Activated CD4-positive, alpha-beta memory T cell treated with anti-CD3 and anti-CD28 coated beads, Interleukin-2, amount 10 ng/mL, durations not matched to agents 7 days and 5 days (primary cell): ENCODE measurements at regions not wholly inside any gene's neighbourhood (a gene's known extent, or its start where the extent isn't known, plus 50 kb on each side); places are given as distances from the start of the nearest gene placed in this dataset.
"Not testable (repeated sequence)": the region's sequence is repeated elsewhere in the genome, so short reads cannot be mapped to it uniquely, and the experiment has no call there.

ENCODE experiments used
- CTCF ChIA-PET: fragments of 350-600 bp; sonication (Branson Sonifier 250); formaldehyde crosslinking; loops from one replicate; lab custom pipeline; 2021; ENCODE audit warnings: antibody characterized with exemption, inconsistent platforms; lab: Charles Lee
- POLR2A ChIA-PET: fragments of 350-600 bp; sonication (Branson Sonifier 250); formaldehyde crosslinking; loops from one replicate; lab custom pipeline; 2021; ENCODE audit warnings: antibody characterized with exemption; lab: Charles Lee
- DNase-seq: peaks from one replicate; pipeline ENCODE4 v3.0.0-alpha.2; 2020
- H3K27ac Mint-ChIP-seq: one replicate; pipeline ENCODE4 v1.8.0; 2021; ENCODE audit warnings: mild to moderate bottlenecking, mixed read lengths
- H3K27me3 Mint-ChIP-seq: one replicate; pipeline ENCODE4 v1.8.0; 2021; ENCODE audit warnings: mixed read lengths
- H3K36me3 Mint-ChIP-seq: one replicate; pipeline ENCODE4 v1.8.0; 2021; ENCODE audit warnings: low read depth, mixed read lengths
- H3K4me1 Mint-ChIP-seq: one replicate; pipeline ENCODE4 v1.8.0; 2021; ENCODE audit warnings: mixed read lengths
- H3K4me3 Mint-ChIP-seq: one replicate; pipeline ENCODE4 v1.8.0; 2021; ENCODE audit warnings: mild to moderate bottlenecking, mixed read lengths
- H3K9me3 Mint-ChIP-seq: one replicate; pipeline ENCODE4 v1.8.0; 2021; ENCODE audit warnings: mixed read lengths

GRCh38 chr2:204156456-204156855 lies 219.9 kb downstream of the ICOS start:
- Mint-ChIP-seq H3K4me3 (no peak overlapping the region), H3K27ac (no peak overlapping the region), H3K4me1 (no peaks in the 10 kb centered on the region), H3K27me3 (peaks cover 12% of the 10 kb centered on the region), H3K9me3 (peaks cover 2% of the 10 kb centered on the region), H3K36me3 (no peaks in the 10 kb centered on the region)
- ChIA-PET CTCF (no interaction called here), POLR2A (no interaction called here)
- no peak for DNase-seq

DNA sequence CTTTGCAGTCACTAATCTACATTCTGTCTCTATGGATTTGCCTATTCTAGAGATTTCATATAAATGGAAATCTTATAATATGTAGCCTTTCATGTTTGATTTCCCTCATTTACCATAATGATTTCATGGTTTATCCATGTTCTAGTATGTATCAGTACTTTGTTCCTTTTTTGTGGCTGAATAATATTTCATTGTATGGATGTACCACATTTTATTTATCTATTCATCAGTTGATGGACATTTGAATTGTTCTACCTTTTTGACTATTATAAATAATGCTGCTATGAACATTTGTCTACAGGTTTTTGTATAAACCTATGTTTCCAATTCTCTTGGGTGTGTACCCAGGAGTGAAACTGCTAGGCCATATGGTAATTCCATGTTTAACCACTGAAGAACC lies 221.1 kb downstream of the ICOS start:
- POLR2A ChIA-PET, result no interaction called here
- DNase-seq, result no peak
- Mint-ChIP-seq H3K27ac (no peak overlapping the region), H3K36me3 (no peaks in the 10 kb centered on the region), H3K27me3 (peaks cover 10% of the 10 kb centered on the region), H3K9me3 (peaks cover 2% of the 10 kb centered on the region), H3K4me1 (no peaks in the 10 kb centered on the region), H3K4me3 (no peak overlapping the region)
- CTCF ChIA-PET, result no interaction called here

DNA sequence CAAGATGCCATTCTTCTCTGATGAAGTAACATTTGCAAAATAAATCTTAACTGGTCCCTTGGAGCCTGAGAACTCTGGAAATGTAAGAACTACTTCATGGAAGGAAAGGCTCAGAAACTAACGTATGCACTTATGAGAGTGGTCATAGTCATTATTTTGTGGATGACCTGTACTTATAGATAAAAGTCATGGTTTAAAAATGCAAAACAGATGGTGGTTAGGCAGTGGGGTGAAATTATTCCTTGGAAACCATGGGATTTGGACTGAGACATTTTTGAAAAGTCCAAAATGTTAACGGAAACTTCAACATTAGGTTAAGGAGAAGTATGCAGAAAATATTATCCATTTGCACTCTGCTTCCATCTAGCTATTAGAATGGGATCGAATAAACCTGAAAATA lies 223.0 kb downstream of the ICOS start:
- POLR2A ChIA-PET, result no interaction called here
- peaks cover 2% of the 10 kb centered on the region for H3K9me3 Mint-ChIP-seq

DNA sequence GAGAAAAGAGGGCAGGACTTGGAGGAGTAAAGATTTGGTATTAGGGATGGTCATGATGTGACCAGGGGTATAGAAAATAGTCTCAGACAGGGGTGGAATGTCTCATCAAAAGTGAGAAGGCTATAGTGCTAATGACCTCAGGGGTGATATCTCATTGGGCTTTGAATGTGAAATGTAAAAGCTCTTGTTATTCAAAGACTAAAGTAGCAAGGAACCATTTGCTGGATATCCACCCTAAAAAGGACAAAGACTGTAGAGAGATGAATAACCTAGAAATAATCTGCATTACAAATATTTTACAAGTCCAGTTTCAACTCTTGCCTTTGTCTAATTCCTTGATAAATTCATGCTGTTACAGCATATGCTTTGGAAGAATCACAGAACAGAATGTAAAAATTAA lies 224.4 kb downstream of the ICOS start:
- peaks cover 2% of the 10 kb centered on the region for H3K9me3 Mint-ChIP-seq
- CTCF ChIA-PET, result interaction anchor here (1.1 to 2.2 kb wide), 4 partner anchors 14 to 17 kb away, joined by 3 to 13 read pairs (median 4); no protein-coding TSS in a partner anchor

More for the DNA sequence above, 223.0 kb downstream of the ICOS start:
- peaks cover 12% of the 10 kb centered on the region for H3K27me3 Mint-ChIP-seq
- CTCF ChIA-PET, result interaction anchor here (1.1 to 2.2 kb wide), 3 partner anchors 14 to 50 kb away, joined by 4 to 13 read pairs (median 6); no protein-coding TSS in a partner anchor
- H3K4me3 Mint-ChIP-seq, result no peak overlapping the region
- no peaks in the 10 kb centered on the region for H3K36me3 Mint-ChIP-seq
- no peaks in the 10 kb centered on the region for H3K4me1 Mint-ChIP-seq
- DNase-seq, result no peak
- H3K27ac Mint-ChIP-seq, result no peak overlapping the region

DNA sequence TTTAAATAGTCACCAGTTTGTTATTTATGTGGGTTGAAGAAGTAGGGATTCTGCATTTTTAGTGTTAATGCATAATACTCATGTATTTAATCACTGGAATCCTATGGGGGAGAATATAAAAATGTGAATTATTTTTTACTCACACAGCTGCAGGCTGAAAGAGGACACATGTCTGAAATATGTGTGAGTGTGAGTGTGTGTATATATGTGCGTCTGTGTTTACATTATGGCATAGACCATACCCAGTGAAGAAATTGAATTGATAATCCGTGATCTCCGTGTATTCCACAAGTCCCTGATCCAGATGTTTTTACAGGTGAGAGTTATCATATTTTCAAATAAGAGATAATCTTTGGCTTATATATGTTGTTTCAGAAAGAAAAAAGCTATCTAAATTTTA lies 225.3 kb downstream of the ICOS start:
- ChIA-PET POLR2A (no interaction called here), CTCF (interaction anchor here (1.2 to 1.6 kb wide), 2 partner anchors 16 kb away, joined by 3 to 6 read pairs; no protein-coding TSS in a partner anchor)
- H3K9me3 Mint-ChIP-seq, result peaks cover 2% of the 10 kb centered on the region
- H3K4me1 Mint-ChIP-seq, result no peaks in the 10 kb centered on the region
- no peaks in the 10 kb centered on the region for H3K36me3 Mint-ChIP-seq
- no peak for DNase-seq
- no peak overlapping the region for H3K27ac Mint-ChIP-seq
- peaks cover 14% of the 10 kb centered on the region for H3K27me3 Mint-ChIP-seq
- no peak overlapping the region for H3K4me3 Mint-ChIP-seq

More for the DNA sequence above, 224.4 kb downstream of the ICOS start:
- POLR2A ChIA-PET, result no interaction called here
- H3K4me3 Mint-ChIP-seq, result no peak overlapping the region
- no peaks in the 10 kb centered on the region for H3K36me3 Mint-ChIP-seq
- H3K27ac Mint-ChIP-seq, result no peak overlapping the region
- DNase-seq, result no peak
- peaks cover 12% of the 10 kb centered on the region for H3K27me3 Mint-ChIP-seq
- no peaks in the 10 kb centered on the region for H3K4me1 Mint-ChIP-seq

GRCh38 chr2:204166961-204167360 lies 230.4 kb downstream of the ICOS start:
- DNase-seq, result no peak
- Mint-ChIP-seq H3K9me3 (no peaks in the 10 kb centered on the region), H3K4me3 (no peak overlapping the region), H3K4me1 (no peaks in the 10 kb centered on the region), H3K36me3 (no peaks in the 10 kb centered on the region), H3K27me3 (peaks cover 6% of the 10 kb centered on the region), H3K27ac (no peak overlapping the region)
- CTCF ChIA-PET, result interaction anchor here (0.8 to 3.5 kb wide), 2 partner anchors 11 to 95 kb away, joined by 3 to 25 read pairs; no protein-coding TSS in a partner anchor
- POLR2A ChIA-PET, result no interaction called here

- POLR2A ChIA-PET, H3K27ac Mint-ChIP-seq, H3K4me3 Mint-ChIP-seq, H3K27me3 Mint-ChIP-seq, H3K4me1 Mint-ChIP-seq, H3K9me3 Mint-ChIP-seq, DNase-seq, H3K36me3 Mint-ChIP-seq: not testable (repeated sequence)
- CTCF ChIA-PET, result interaction anchor here (3.5 kb wide), 1 partner anchor 10 kb away, joined by 25 read pairs; no protein-coding TSS in a partner anchor
Measured at GRCh38 chr2:204167670-204168069, 231.1 kb downstream of the ICOS start.

DNA sequence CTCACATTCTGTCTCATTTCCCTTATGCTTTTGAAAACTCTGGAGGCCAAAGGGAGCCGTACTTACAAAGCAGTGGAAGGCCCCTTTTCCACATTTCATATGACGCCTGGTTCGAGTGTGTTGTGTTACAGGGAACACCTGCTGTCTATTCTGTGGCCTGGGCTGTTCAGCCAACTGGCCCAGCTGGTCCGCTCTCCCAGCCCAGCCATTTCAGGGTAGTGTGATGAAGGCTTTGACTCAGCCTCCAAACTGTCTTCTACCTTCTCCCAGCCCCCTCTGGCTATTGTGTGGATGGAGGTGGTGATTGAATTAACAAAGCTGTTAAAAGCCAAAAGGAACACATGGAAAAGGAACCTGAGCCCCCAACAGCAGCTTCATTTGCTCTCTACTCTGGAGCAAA lies 233.8 kb downstream of the ICOS start:
- Mint-ChIP-seq H3K9me3 (no peaks in the 10 kb centered on the region), H3K4me3 (no peak overlapping the region), H3K27ac (no peak overlapping the region), H3K4me1 (no peaks in the 10 kb centered on the region), H3K36me3 (no peaks in the 10 kb centered on the region), H3K27me3 (peaks cover 2% of the 10 kb centered on the region)
- no peak for DNase-seq
- CTCF ChIA-PET, result interaction anchor here (1.6 kb wide), 1 partner anchor 98 kb away, joined by 3 read pairs; no protein-coding TSS in a partner anchor
- POLR2A ChIA-PET, result no interaction called here

GRCh38 chr2:204171432-204172144 lies 235.0 kb downstream of the ICOS start:
- POLR2A ChIA-PET, result no interaction called here

GRCh38 chr2:204172145-204172600 lies 235.6 kb downstream of the ICOS start:
- Mint-ChIP-seq H3K27me3 (no peaks in the 10 kb centered on the region), H3K4me3 (no peak overlapping the region), H3K27ac (no peak overlapping the region), H3K4me1 (peaks cover 3% of the 10 kb centered on the region), H3K36me3 (no peaks in the 10 kb centered on the region), H3K9me3 (no peaks in the 10 kb centered on the region)
- DNase-seq, result no peak
- CTCF ChIA-PET, result interaction anchor here (0.5 to 1.2 kb wide), 2 partner anchors 27 to 71 kb away, joined by 3 read pairs; no protein-coding TSS in a partner anchor
- POLR2A ChIA-PET, result no interaction called here

More at GRCh38 chr2:204171432-204172144, 235.0 kb downstream of the ICOS start:
- Mint-ChIP-seq H3K36me3 (no peaks in the 10 kb centered on the region), H3K27me3 (no peaks in the 10 kb centered on the region), H3K27ac (no peak overlapping the region), H3K4me3 (no peak overlapping the region), H3K4me1 (no peaks in the 10 kb centered on the region), H3K9me3 (no peaks in the 10 kb centered on the region)
- DNase-seq, result no peak
- CTCF ChIA-PET, result interaction anchor here (1.2 kb wide), 1 partner anchor 26 kb away, joined by 3 read pairs; no protein-coding TSS in a partner anchor

GRCh38 chr2:204174034-204174433 lies 237.5 kb downstream of the ICOS start:
- ChIA-PET POLR2A (no interaction called here), CTCF (interaction anchor here (1.2 kb wide), 2 partner anchors 66 to 102 kb away, joined by 3 read pairs; no protein-coding TSS in a partner anchor)
- DNase-seq, result no peak
- Mint-ChIP-seq H3K36me3 (no peaks in the 10 kb centered on the region), H3K27me3 (peaks cover 4% of the 10 kb centered on the region), H3K4me3 (no peak overlapping the region), H3K9me3 (no peaks in the 10 kb centered on the region), H3K4me1 (peaks cover 3% of the 10 kb centered on the region), H3K27ac (no peak overlapping the region)

DNA sequence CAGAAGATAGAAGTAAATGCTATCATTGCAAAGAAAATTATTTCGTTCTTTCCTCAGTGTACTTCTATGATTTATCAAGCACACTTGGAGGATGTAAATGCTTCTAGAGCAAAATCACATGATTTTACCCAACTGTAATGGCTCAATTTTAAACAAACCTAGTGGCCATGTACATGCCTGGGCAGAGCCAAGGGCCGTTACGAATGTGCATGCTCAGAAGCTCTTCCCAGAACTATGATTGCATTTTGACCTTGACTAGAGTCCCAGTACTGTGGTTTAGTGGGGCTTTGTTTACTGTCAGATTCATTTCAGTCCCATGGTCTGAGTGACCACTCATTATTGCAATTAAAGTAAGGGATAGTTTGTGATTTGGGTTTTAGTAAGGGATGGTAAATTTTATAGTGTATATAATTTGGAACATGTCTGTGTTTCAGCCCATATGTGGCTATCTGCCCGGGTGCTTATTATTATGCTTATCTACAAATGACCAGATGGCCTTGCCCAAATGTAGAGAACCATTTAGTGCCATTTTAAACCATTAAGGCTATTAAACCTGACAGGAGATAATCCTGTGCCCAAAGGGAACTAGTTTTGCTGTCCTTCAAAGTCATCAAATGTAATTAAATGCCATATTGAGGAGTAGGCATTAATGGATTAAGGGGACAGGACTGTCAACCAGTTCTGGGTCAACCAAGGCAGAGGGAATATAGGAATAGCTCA lies 239.1 kb downstream of the ICOS start:
- no peak for DNase-seq
- H3K27me3 Mint-ChIP-seq, result peaks cover 12% of the 10 kb centered on the region
- peaks cover 3% of the 10 kb centered on the region for H3K4me1 Mint-ChIP-seq
- H3K27ac Mint-ChIP-seq, result no peak overlapping the region
- POLR2A ChIA-PET, result interaction anchor here (0.7 kb wide), 1 partner anchor 67 kb away, joined by 3 read pairs; no protein-coding TSS in a partner anchor
- CTCF ChIA-PET, result interaction anchor here (1.3 to 6.0 kb wide), 6 partner anchors 10 to 104 kb away, joined by 3 to 80 read pairs (median 28); no protein-coding TSS in a partner anchor
- no peak overlapping the region for H3K4me3 Mint-ChIP-seq
- no peaks in the 10 kb centered on the region for H3K36me3 Mint-ChIP-seq
- no peaks in the 10 kb centered on the region for H3K9me3 Mint-ChIP-seq

- Mint-ChIP-seq H3K4me3 (no peak overlapping the region), H3K27me3 (peaks cover 12% of the 10 kb centered on the region), H3K36me3 (no peaks in the 10 kb centered on the region), H3K9me3 (no peaks in the 10 kb centered on the region), H3K27ac (no peak overlapping the region), H3K4me1 (peaks cover 3% of the 10 kb centered on the region)
- CTCF ChIA-PET, result interaction anchor here (0.6 to 6.0 kb wide), 10 partner anchors 10 to 266 kb away, joined by 3 to 80 read pairs (median 16); no protein-coding TSS in a partner anchor
- POLR2A ChIA-PET, result interaction anchor here (0.7 kb wide), 1 partner anchor 68 kb away, joined by 3 read pairs; no protein-coding TSS in a partner anchor
- no peak for DNase-seq
Measured at GRCh38 chr2:204176306-204176705, 239.7 kb downstream of the ICOS start.
